ENCODE measurements at regions not wholly inside any gene's neighbourhood (a gene's known extent, or its start where the extent isn't known, plus 50 kb on each side); places are given as distances from the start of the nearest gene placed in this dataset.
"Not testable (repeated sequence)": the region's sequence is repeated elsewhere in the genome, so short reads cannot be mapped to it uniquely, and the experiment has no call there.

GRCh38 chr10:109809954-109810353 lies 113.4 kb downstream of the XPNPEP1 start:
- not testable (repeated sequence) for DNase-seq

- not testable (repeated sequence) for DNase-seq
These were observed 122.1 kb downstream of the XPNPEP1 start for GRCh38 chr10:109801191-109801590.

- no peak for DNase-seq
These were observed 132.7 kb downstream of the XPNPEP1 start for GRCh38 chr10:109790647-109791046.

- no peak for DNase-seq
These were observed 139.1 kb downstream of the XPNPEP1 start for GRCh38 chr10:109784236-109784635.

GRCh38 chr10:109783286-109783685 lies 140.0 kb downstream of the XPNPEP1 start:
- DNase-seq, result no peak

- DNase-seq, result no peak
These were observed 142.3 kb downstream of the XPNPEP1 start for GRCh38 chr10:109780997-109781396.

GRCh38 chr10:109778993-109779392 lies 144.3 kb downstream of the XPNPEP1 start:
- no peak for DNase-seq

GRCh38 chr10:109774121-109774440 lies 149.2 kb downstream of the XPNPEP1 start:
- DNase-seq, result no peak

GRCh38 chr10:109773288-109774120 lies 149.8 kb downstream of the XPNPEP1 start:
- DNase-seq, result no peak

GRCh38 chr10:109770663-109771062 lies 152.6 kb downstream of the XPNPEP1 start:
- no peak for DNase-seq

- no peak for DNase-seq
These were observed 153.3 kb downstream of the XPNPEP1 start for GRCh38 chr10:109769966-109770365.

- DNase-seq, result no peak
These were observed 157.5 kb downstream of the XPNPEP1 start for GRCh38 chr10:109765838-109766237.

GRCh38 chr10:109762555-109762954 lies 160.8 kb downstream of the XPNPEP1 start:
- no peak for DNase-seq

- not testable (repeated sequence) for DNase-seq
These were observed 165.6 kb downstream of the XPNPEP1 start for GRCh38 chr10:109757670-109758069.

GRCh38 chr10:109746861-109747260 lies 176.4 kb downstream of the XPNPEP1 start:
- no peak for DNase-seq

- DNase-seq, result no peak
These were observed 179.3 kb downstream of the XPNPEP1 start for GRCh38 chr10:109744020-109744419.

GRCh38 chr10:109743574-109743973 lies 179.7 kb downstream of the XPNPEP1 start:
- no peak for DNase-seq

GRCh38 chr10:109743146-109743545 lies 180.2 kb downstream of the XPNPEP1 start:
- no peak for DNase-seq

GRCh38 chr10:109741712-109742111 lies 181.6 kb downstream of the XPNPEP1 start:
- DNase-seq, result no peak

- DNase-seq, result no peak
These were observed 182.9 kb downstream of the XPNPEP1 start for GRCh38 chr10:109740436-109740835.

GRCh38 chr10:109737626-109738025 lies 185.7 kb downstream of the XPNPEP1 start:
- no peak for DNase-seq

- DNase-seq, result no peak
These were observed 186.3 kb downstream of the XPNPEP1 start for GRCh38 chr10:109737009-109737408.

- no peak for DNase-seq
These were observed 187.5 kb downstream of the XPNPEP1 start for GRCh38 chr10:109735776-109736175.

GRCh38 chr10:109732254-109732965 lies 190.9 kb downstream of the XPNPEP1 start:
- DNase-seq, result no peak

All from stimulated activated CD4-positive, alpha-beta T cell treated with anti-CD3 and anti-CD28 coated beads, Interleukin-4, amount 100 ng/mL, for 24 hours (primary cell).